ENCODE measurements at regions not wholly inside any gene's neighbourhood (a gene's known extent, or its start where the extent isn't known, plus 50 kb on each side); places are given as distances from the start of the nearest gene placed in this dataset.
"Not testable (repeated sequence)": the region's sequence is repeated elsewhere in the genome, so short reads cannot be mapped to it uniquely, and the experiment has no call there.

DNA sequence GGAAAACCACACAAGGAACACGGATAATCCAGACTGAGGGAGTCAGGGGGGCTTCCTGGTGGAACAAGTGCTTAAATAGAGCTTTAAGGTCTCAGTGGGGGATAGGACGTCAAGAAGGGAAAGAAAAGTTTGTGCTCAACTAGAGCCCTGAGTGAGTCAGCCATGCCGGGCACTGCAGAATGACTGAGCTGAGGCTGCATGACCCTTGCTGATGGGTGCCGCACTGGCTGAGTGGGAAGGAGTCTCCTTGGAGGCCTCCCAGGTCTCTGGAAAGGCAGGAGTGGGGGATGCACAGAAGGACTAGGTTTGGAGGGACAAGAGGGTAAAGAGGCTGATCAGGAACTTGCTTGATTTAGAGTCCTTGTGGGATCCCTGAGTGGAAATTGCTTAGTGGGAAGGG is 150.3 kb downstream of the RPLP1 start:
- DNase-seq, result no peak

DNA sequence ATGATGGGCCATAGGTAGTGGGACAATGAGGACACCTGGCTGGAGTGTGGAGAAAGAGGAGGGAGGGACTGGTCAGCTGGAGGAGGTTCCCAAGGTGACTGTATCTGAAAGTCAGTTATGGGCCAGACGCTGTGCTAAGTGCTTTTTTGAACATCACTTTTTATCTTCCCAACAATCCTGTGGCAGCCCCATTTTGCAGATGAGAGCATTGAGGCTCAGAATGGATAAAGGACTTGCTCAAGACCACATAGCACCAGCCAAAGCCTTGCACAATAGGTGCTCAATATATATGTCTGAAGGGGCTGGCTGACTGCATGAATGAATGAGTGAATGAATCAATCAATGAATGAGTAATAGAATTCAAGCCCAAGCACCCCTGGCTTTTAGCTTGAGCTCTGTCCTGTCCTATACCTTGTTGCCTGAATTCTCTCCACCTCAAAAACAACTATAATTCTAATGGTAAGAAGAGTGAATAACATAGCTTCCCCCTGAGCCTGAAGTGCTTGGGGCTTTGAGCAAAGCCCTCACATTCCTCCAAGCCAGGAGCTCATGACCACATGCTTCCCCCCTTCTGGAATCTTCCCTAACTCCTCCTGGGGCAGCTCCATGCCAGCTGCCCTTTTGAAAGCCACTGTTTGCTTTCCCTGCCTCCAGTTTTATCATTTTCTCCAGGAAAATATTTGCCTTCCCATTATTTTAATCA is 150.9 kb downstream of the RPLP1 start:
- DNase-seq, result no peak

- no peak for DNase-seq
These were observed 151.4 kb downstream of the RPLP1 start for GRCh38 chr15:69604072-69604411.

DNA sequence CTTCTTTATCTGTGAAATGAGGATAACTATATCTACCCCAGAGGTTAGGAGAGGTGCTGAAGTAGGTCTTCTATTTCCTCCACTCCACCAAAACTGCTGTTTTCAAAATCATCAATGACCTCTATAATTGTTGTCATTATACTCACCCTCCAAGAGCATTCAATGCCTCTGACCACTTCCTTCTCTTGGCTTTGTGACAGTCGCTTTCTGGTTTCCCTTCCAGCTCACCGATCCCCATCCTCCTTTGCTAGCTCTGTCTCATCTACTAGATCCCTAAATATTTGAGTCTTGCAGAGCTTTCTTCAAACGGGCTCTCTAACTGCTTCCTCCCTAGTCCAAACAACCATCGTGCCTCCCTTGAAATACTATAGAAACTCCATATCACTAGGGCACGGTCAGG is 153.5 kb downstream of the RPLP1 start:
- no peak for DNase-seq

DNA sequence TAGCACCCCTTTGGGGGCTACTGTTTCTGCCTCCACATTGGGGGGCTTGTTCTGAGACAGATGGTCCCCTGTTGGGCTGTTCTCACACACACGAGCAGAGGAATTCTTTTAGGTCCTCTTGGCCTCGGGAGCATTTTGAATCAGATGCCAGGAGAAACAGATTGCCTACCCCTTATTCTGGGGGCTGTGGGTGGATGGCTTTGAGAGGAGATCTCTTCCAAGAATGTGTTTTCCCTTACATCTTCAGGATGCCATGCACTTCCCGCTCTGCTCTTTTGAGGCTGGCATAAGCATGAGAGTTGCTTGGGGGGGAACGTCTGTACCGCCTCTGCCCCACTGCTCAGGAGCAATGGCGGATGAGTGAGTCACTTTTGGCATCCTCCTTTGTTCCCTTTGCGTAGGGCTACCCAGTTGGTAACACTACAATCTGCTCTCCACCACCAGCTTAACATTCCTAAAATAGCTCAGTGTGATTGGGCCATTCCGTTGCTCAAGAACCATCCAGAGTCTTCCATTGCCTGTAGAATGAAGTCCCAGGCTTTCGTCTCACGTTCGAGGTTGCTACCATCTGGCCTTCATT is 154.4 kb downstream of the RPLP1 start:
- DNase-seq, result no peak

GRCh38 chr15:69608661-69609060 is 156.0 kb downstream of the RPLP1 start:
- DNase-seq, result no peak

GRCh38 chr15:69609176-69609575 is 156.6 kb downstream of the RPLP1 start:
- no peak for DNase-seq

GRCh38 chr15:69609776-69610175 is 157.2 kb downstream of the RPLP1 start:
- no peak for DNase-seq

- DNase-seq, result no peak
These were observed 157.7 kb downstream of the RPLP1 start for GRCh38 chr15:69610277-69610676.

GRCh38 chr15:69610858-69611257 is 158.2 kb downstream of the RPLP1 start:
- no peak for DNase-seq

GRCh38 chr15:69612112-69612511 is 159.5 kb downstream of the RPLP1 start:
- no peak for DNase-seq

DNA sequence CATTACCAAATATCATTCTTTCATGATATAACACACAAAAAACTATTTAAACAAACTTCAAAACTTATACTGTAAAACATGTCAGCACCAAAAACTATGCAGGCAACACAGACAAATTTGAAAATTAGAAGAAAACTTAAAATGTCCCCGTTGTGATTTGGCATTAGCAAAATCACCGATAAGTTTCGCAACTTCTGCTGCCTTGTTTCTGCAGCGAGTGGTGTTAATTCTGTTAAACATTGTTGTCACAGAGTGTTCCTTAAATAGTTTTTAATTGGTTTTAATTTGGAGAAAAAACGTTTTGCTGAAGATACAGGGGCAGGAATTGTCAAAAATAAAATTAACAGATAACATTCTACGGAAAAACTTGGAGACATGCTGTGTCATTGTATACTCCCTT is 160.6 kb downstream of the RPLP1 start:
- no peak for DNase-seq

DNA sequence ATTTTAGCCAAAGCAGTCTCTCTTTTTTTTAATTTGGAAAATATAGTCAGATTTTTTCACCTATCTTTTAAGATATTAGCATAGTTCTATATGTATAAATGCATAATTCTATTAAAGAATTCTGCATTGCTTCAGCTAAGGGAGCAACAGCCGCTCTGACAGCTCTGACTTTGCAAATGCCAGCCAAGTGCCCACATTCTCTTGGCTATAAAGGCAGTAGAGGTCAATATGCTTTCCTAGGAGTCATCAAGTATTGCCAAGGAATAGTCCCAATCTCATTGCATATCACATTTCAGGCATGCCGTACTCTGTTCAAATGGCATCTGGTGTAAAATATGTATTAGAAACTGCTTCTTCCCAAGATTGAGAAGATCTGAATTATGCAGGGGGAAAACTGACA is 161.4 kb downstream of the RPLP1 start:
- DNase-seq, result no peak

GRCh38 chr15:69615736-69616135 is 163.1 kb downstream of the RPLP1 start:
- no peak for DNase-seq

DNA sequence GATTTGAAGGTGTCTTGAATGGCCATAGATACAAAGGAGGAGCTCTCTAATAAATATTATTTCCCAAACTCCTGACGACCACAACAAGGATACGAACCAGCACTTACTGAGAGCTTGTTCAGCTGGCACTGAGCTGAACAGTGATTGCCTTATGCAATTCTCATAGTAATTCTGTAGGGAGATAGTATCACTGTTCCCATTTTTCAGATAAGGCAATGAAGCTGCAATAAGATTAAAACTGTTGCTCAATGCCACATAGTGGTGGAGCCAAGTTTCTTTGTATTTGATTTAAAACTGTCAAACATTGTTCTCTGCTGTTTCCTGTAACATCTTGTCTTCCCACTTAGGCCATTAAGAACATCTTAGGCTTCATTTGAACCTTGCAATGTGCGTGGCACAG is 163.9 kb downstream of the RPLP1 start:
- DNase-seq, result no peak

DNA sequence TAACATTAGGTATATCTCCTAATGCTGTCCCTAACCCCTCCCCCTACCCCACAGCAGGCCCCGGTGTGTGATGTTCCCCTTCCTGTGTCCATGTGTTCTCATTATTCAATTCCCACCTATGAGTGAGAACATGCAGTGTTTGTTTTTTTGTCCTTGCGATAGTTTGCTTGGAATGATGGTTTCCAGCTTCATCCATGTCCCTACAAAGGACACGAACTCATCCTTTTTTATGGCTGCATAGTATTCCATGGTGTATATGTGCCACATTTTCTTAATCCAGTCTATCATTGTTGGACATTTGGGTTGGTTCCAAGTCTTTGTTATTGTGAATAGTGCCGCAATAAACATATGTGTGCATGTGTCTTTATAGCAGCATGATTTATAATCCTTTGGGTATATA is 164.5 kb downstream of the RPLP1 start:
- not testable (repeated sequence) for DNase-seq

- DNase-seq, result no peak
These were observed 171.0 kb downstream of the RPLP1 start for GRCh38 chr15:69623392-69624154.

DNA sequence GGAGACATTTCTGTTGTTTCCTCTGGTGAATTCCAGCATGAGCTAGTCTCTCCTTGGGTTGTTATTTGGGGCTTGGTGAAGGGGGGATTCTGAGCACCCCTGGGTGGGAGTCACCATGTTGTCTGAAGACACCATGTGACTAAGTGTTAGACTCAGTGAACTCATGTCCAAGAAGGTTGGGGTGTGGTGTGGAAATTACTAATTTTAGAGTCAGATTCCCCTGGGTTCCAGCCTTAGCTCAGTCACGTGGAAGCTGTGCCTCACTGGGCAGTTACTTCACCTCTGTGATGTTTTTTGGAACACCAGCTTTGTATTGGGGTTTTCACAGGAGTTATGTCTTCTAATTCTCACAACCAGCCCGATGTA is 171.5 kb downstream of the RPLP1 start:
- no peak for DNase-seq

DNA sequence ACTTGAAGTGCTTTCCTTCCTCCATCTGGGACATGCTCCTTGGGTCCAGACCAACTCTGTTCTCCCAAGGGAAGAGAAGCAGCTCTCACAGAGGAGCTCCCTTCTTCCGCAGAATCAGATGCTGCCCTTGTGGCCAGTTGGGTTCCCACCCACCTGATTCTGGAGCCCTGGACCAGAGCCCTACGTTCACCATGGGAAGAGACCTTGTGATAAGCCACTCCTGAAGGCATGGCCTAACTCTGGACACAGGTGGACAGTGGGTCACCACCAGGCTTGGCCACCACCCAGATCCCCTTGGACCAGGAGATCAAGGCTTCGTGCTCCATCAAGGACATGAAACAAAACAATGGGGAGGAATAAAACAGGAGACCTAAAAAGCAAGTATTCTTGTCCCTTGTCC is 172.2 kb downstream of the RPLP1 start:
- no peak for DNase-seq

DNA sequence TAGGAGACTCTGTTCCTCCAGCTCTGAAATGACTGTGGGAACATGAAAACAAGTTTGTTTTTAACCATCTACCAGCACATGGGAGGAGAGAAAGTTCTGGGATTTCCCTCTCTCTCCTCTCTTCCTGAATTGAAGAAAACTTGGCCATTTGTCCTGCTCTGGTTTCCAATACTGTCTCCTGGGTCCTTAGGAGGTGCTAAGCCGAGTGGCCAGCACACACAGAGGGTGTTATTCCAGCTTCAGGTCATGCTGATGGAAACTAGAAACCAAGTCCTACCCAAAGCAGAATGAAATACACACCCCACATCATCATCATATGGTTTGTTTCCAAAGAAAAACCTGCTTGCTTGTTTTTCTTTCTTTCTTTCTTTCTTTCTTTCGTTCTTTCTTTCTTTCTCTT is 172.7 kb downstream of the RPLP1 start:
- DNase-seq, result no peak

- no peak for DNase-seq
These were observed 173.8 kb downstream of the RPLP1 start for GRCh38 chr15:69626095-69627066.

DNA sequence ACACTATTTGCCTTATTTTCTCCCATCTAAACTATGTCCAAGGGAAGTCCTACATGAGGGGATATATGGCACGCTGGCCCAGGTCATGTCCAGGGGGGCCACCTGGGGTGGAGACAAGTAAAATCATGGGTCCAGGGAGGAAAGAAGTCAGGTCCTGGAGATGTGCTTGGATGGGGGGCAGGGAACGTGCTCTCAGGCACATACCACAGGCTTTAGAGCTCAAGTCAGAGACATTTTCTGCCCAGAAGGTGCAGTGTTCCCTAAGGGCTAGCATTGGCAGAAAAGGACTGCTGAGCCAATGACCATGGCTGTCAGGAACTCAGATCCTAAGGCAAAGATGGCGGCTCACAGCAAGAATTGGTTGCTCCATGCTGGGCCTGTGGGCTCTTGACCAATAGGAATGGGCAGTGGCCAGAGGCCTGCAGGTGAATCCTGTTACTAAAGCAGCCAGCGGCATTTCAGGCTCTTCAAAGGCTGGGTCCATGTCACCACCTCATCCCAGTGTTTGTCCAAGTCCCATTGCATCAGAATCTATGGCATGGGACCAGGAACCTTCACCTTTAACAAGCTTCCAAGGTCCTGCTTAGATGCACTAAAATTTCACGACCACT is 175.0 kb downstream of the RPLP1 start:
- no peak for DNase-seq

All from stimulated activated CD4-positive, alpha-beta T cell treated with anti-CD3 and anti-CD28 coated beads, Interleukin-4, amount 100 ng/mL, for 1 hour (primary cell).